ENCODE measurements at regions not wholly inside any gene's neighbourhood (a gene's known extent, or its start where the extent isn't known, plus 50 kb on each side); places are given as distances from the start of the nearest gene placed in this dataset.
"Not testable (repeated sequence)": the region's sequence is repeated elsewhere in the genome, so short reads cannot be mapped to it uniquely, and the experiment has no call there.

DNA sequence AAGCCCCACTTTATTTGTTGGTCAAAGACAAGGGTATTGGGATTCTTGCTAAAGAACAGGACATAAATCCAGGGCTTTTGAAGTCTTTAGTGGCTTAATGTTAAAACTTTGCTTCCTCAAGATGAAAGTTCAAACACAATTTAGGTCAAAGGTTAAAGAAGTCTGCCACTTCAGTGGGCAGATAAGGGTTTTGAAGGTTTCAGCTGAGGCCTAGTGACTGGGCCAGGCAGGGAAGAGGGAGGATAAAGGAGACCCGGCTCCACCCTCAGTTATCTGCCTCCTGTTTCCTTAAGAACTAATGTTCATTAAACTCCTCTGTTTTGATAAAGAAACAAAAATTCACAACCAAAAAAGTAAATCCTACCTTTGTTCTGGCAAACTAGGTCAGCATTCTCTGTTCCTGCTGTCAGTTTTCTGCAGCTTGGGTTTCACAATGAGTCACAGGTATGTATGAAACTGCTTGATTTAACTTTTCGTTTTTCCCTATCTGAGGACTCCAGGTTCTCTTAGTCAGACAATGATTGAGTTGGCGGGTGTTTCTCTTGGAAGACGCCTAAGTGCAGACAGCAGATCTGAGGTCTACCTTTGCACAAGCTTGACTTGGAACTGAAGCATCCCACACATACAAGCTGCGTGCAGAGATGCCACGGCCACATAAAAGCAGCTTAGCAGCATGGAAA, 208.3 kb downstream of the EXOC5 start:
- DNase-seq: no peak

DNA sequence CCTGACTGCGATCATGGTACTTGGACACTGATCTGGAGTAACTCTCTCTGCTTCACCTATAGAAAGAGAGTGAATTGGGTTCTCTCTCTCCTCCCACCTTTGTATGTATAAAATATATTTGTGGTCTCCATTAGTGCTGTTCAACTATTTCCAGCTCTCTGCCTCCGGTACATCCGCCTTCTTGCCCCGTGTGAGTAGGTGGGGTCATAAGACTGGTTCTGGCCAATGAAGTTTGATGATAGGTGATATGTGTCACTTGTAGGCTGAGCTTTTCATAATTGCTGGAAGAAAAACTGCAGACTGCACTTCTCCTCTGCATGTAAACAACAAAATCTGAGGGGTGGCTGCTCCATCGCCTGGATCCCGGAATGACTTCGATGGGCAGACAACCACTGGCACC, 210.4 kb downstream of the EXOC5 start:
- no peak for DNase-seq

DNA sequence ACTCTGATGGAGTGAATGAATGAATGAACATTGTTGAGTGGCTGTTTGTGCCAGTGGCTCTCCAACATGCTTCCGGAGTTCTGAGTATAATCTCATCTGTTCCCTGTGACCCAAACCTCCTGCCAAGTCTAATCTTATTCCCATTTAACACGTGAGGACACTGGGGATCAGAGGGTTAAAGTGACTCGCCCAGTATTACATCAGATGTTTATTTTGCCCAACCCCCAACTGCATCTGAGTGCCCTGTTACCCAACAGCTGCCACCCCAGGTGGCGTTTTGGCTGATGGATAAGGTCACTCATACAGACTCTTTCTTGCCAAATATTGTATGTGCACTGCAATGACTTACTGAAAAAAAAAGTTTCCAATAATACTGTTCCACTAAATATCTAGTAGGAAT, 210.9 kb downstream of the EXOC5 start:
- no peak for DNase-seq

DNA sequence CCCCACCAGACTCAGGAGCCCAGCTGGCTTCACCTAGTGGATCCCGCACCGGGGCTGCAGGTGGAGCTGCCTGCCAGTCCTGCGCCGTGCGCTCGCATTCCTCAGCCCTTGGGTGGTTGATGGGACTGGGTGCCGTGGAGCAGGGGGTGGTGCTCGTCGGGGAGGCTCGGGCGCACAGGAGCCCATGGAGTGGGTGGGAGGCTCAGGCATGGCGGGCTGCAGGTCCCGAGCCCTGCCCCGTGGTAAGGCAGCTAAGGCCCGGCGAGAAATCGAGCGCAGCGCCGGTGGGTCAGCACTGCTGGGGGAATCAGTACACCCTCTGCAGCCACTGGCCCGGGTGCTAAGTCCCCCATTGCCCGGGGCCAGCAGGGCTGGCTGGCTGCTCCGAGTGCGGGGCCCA, 212.2 kb downstream of the EXOC5 start:
- not testable (repeated sequence) for DNase-seq

DNA sequence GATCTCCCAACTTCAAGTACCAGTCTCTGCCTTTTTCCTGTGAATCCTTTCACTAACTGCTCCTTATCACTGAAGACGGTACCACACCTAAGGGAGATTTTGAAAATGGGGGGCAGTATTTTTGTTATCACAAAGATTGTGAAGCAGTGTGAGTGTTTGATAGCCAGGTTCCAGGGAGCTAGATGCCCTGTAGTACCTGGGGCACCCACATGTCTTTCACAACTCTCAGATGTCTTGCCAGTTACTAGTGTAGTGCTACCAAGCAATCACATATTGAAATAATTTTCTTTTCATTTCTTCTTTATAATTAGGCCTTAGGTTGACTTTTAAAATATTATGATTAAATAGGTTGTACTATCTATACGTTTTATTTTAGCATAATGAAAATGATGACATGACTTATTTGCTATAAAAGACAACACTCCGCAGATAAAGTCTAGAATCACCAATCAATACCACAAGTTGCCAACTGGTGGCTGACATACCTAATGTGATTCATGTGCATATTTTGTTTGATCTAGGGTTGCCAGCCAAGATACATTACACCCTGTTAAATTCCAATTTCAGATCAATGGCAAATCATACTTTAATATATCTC, 215.9 kb downstream of the EXOC5 start:
- no peak for DNase-seq

DNA sequence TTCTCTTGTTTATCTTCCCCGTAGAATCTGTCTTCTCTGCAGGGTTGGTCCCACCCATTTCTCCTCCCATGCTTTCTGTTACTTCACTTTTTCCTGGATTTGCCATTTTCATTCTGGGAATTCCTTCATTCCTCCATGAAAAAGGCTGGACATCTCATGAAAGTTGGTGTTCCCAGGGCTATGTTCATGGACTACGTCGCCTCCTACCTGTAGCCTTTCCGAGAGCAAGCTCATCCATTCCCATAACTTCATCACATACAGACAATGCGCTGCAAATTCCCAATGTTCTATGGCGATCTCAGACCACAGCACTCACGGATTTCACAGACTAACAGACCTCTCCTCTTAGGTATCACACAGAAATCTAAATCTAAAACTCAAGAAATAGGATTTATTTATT, 217.1 kb downstream of the EXOC5 start:
- DNase-seq: no peak

DNA sequence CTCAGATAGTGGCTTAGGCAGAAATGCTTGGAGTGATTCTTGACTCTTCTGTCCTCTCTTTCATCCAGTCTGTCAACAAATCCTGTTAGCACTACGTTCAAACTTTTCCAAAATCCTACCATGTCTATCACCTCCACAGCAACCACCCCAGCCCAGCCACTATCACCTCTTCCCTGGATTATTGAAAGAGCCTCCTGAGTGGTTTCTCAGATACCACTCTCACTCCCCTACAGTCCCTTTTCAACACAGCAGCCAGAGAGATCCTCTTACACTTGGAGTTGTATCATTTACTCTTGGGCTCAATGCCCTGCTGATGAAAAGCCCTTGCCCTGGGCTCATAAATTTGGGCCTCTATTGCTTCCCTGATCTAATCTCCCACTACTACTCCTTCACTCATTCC, 218.9 kb downstream of the EXOC5 start:
- no peak for DNase-seq

DNA sequence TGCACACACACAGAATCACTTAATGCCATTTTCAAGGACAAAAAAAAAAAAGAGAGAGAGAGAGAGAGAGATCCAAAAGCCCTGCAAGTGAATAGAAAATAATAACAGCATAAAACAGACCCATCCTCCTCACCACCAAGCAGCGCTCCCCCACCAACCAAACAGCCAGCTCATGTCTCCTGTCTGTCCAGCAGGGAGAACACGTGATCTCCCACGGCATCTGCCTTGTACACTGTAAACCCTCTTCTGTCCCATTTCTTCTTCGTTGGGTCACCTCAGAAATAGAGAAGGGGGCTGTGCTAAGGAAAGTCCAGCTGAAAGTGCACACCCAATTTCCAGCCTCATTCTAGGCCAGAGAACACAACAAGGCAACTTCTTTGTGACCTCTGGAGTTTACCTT, 222.5 kb downstream of the EXOC5 start:
- no peak for DNase-seq

DNA sequence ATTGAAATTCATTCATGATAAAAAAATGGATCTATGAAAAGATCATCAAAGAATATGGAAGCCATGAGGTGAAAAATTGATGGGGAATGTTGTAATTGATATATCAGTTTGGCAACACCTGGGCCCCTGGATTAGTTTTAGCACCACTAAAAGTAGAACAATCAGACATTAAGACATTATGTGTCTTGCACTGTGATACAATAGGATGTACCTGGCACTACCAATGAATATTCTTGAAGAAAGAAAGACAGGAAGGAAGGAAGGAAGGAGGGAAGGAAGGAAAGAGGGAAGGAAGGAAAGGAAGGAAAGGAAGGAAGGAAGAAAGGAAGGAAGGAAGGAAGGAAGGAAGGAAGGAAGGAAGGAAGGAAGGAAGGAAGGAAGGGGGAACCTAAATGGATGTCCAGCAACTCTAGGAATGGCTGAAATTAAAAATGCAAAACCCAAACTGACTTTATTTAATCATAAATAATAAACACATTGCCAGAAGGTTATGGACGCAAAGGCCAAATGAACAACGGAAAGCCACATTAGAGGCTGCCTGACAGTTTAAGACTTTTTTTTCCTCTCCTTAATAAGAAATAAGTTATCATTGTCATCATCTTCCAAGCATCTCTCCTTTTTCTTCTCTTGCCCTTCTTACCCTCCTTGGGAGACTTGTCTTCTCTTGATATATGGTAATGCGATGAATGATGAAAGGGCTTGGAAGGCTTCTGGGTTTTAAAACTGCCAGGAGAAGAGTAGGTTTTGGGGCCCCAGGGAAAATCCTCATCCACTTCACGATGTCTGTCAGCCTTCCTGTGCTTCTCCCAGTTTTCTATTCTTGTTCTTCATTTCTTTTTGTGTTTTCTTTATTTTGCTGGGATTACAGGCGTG, 224.4 kb downstream of the EXOC5 start:
- not testable (repeated sequence) for DNase-seq

DNA sequence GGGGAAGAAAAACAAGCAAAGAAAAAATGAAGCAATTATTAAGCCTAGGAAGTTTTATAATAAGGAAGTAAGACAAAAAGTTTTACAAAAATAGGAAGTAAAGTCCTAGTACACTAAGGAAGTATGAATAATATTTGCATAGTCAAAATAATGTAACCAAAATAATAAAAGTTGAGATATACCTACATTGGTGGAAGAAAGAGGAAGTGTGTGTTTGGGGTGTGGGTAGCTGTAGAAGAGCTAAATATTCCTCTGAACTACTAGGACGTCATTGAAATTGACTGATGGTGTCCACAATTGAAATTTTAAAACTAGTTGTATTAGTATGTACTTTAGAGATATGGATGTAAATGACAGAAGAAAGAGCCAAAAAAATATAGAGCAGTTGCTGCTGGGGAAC, 228.4 kb upstream of the OTX2 start:
- no peak for DNase-seq

DNA sequence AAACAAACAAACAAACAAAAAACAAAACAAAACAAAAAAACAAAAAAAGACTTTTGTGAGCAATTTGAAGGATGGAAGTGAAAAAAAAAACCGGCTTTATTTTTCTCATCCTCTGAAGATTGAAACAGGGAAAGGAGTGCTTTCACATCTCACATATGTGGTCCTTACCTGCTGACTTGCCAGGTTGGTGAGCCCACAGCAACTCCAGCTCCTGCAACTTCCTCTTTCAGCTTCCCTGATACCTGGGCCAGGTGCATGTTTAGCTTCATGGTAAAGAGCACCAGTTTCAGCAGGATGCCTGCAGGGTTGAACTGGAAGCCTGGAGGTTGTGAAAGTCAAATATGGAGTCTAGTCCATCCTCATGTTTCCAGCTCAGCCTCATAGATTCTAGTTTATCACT, 221.2 kb upstream of the OTX2 start:
- DNase-seq: no peak

DNA sequence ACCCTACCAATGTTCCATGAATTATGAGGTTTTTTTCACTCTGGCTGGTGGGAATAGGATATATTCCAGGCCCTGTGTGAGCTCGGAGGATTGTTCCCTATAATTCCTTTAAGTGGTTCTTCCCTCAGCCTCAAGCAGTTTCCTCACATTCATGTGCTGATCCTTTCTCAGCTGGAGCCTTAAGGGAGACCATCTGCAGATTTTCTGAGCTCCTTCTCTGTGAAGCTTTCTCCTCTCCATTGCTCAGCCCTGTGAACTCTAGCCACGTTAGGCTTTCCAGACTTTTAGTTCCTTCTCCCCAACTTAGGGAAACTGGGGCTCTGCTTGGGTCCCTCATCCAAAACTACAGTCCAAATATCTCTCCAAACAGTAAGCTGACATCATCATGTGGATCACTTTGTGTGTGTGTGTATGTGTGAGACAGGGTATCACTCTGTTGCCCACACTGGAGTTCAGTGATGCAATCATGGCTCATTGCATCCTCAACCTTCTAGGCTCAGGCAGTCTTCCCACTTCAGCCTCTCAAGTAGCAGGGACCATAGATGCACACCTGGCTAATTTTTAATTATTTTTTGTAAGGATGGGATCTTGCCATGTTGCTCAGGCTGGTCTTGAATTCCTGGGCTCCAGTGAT, 219.5 kb upstream of the OTX2 start:
- DNase-seq: no peak

DNA sequence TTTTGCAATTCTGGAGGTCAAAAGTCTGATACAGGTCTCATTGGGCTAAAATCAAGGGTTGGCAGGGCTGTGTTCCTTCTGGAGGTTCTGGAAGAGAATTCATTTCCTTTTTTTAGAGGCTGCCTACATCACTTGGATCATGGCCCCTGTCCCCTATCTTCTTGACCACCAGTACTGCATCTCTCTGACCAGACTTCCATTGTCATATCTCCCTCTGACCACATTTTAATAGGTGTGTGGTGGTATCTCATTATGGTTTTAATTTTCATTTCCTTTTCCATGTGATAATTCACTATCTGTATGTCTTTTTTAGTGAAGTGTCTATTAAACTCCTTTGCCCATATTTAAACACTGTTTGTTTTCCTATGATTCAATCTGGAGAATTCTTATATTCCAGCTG, 215.2 kb upstream of the OTX2 start:
- DNase-seq: no peak

DNA sequence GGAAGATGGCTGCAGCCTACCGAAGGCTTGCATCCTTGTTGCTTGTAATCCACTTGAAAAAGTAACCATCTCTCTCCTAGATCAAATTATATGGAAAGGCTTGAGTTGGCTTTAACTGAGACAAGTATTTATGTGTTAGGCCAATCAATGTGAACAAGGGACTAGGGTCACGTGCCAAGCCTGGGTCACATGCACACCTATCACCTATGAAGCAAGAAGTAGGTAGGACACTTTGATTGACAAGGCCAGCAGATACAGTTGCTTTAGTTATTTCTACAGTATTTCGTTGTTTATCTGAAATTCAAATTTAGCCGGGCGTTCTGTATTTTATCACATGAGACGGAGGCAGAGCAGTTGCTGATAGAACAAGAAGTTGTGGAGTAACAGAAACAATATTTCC, 212.3 kb upstream of the OTX2 start:
- no peak for DNase-seq

DNA sequence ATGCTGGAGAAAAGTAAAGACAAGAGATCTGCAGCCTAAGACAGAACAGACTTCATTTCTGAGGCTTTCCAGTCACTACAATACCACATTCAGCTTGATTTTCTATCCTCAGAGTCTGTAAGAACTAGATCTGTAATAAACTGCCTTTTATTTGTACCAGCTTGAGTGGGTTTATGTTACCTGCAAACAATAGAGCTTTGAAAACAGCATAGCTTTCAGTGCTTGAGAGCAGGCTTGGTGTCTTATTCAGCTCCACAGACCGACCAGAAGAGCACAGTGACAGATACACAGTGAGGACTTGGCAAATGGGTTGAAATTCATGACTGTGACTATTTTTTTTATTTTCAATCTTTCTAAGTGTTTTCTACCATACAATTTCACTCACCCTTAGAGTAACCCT, 207.8 kb upstream of the OTX2 start:
- no peak for DNase-seq

DNA sequence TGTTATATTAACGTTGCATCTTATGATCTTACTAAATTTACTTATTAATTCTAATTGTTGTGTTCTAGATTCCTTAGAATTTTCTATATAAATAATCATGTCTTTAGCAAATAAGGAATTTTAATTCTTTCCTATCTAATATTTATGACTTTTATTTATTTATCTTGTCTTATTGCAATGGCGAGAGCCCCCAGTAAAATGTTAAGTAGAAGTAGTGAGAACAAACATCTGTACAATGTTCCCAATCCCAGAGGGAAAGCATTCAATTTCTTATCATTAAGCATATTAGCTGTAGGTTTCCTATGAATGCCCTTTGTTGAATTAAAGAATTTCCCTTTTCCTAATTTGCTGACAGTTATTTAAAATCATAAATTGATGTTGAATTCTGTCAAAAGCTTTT, 203.7 kb upstream of the OTX2 start:
- DNase-seq: no peak

DNA sequence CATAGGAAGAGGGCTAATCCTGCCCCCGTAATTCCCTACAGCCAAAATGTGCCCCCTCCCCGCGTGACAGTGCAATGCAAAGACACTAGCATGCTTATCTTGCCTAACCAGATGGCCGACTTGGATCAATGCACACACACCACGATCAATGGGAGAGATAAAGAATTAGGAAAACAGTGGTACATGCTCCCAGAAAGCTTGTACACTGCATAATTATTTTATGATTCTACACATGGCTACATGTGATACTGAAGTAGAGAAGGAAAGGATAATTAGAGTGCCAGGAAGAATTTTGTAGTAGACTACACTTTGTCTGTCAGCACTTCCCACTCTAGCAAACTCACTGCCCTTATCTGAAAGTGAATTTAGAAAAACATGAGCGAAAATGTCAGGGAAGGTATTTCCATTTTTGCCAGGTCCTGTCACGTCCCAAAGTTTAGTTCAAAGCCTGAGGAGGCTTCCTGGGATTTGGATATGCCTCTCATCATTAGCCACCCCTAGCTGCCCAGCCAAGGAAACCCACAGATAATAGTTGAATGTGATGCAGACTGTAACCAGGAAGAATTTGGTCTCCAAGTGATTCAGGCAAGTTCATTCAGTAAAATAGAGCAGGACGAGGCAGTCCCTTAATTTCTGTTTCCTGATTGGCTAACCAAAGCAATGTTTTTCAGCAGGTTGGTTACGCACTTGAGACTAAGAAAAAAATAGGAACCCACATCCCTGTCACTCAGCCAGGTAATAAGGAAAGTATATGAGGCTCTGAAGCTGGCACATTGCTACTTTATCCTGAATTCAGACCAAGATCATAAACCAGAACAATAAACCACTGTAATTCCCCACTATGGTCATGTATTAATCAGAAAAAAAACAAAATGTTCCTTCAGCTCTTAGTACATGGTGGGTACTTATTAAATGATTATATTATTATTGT, 199.6 kb upstream of the OTX2 start:
- DNase-seq: no peak

DNA sequence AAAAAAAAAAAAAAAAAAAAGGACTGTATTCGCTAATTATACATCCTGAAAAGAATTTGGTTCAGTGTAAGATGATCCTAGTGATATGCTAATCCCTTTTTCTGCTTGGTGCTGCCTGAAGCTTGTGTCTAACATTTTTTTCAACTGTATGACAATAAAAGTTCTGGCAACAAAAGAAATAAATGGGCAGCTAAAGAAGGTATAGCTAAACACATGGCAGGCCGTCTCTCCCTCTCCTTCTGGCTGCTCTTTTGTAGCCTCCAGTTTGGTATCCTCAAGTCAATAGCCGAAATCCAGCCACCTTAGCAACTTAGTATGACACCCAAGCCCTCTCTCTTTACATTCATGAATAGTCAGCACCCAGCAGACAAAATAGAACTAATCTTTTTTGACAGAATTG, 198.3 kb upstream of the OTX2 start:
- DNase-seq: no peak

DNA sequence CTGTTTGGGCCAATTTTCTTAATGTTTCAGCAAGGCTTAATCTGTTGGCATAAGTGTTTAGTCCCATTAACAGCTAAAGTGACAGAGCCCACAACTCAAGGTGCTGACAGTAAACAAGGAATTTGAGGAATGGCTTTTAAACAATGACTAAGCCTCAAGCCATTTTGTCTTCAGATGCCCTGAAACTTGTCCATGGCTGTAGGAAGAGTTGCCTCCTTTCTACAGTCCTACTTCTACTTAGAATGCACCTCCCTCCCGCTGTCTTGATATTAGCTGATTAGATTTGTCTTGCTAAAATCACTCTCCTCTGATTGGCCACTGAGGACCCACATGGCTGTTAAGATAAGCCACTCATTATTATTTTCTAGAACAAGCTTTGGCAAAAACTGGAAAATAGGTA, 188.4 kb upstream of the OTX2 start:
- no peak for DNase-seq

DNA sequence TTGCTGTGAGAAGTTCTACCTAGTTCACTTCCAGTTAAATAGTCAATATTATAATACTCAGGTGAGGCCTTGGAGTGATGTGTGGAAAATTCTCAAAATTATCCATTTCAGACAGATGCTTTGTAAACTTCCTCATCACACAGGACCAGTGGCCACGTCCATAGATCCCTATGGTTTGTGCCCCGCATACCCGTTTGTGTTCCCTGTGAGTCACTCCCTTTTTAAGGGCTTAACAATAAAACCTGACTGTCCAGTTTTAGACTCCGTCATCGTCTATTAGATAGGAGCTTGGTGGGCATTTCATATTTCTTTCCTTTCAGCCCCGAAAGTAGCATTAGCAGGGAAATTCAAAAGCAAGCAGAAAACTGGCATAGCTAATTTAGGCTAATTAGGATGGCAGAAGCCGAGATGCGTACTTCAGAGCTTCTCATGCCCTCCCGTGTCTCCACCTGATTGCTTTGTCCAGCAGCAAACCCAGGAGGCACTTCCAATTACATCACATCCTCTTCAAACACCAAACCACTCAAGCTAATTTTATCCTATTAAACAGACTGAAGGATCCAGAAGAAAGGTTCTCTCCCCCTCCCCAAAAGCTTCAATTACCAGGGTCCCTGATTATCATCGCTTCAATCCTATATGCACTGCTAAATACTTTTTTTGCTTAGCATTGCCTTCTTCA, 186.6 kb upstream of the OTX2 start:
- no peak for DNase-seq

DNA sequence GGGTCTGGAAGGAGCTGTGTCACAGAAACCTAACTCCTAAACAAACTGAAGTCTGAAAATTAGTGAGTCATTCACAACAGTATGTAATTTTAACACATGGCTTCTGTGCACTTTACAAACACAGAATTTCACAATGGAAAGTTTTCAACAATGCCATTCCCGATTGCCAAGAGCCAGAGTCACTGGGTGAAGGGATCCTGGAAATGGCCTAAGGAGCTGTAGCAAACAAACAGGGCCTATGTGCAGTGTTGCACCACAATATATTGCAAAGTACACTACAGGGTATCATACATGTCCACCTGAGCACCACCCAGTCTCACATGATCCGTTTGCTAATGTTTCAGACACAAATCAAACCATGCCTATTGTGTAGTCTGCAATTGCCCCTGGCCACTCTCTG, 184.7 kb upstream of the OTX2 start:
- DNase-seq: no peak

DNA sequence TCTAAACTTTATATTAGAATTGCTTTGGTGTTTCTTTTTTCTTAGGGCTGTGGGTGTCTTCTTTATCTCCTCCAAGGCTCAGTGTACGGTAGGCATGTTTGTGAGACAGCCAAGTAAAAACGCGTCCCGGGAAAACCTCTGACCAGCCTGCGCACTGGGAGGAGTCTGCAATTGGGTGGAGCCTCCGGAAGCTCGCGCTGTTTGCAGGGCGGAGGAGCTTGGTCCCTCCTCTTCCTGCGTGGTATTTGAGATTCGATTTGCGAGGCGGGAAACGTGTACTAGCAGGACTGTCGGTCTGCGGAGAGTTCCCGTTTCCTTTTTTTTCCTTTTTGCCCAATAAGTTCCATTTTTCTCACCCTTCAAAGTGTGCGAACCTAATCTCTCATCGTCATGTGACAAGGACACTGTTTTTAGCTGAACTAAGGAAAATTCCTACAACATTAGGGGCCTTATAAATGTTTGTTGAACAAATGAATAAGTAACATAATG, 182.1 kb upstream of the OTX2 start:
- DNase-seq: no peak

Measured in Kasumi-1 (cell line).